GM12878 (cell line): ENCODE measurements at regions not wholly inside any gene's neighbourhood (a gene's known extent, or its start where the extent isn't known, plus 50 kb on each side); places are given as distances from the start of the nearest gene placed in this dataset.

Experiments used
- BMI1 ChIP-seq: fragments of 450-650 bp; IDR thresholded peaks from 2 replicates; pipeline ENCODE4 v1.6.1; 2016; ENCODE audit warnings: mild to moderate bottlenecking, moderate library complexity, borderline replicate concordance
- GABPA ChIP-seq: IDR thresholded peaks from 2 replicates; pipeline ENCODE4 v1.6.1; 2014; ENCODE audit warnings: antibody characterized with exemption, low read depth, mild to moderate bottlenecking, inconsistent platforms
- NRF1 ChIP-seq: conservative IDR thresholded peaks from 2 replicates; pipeline ENCODE4 v1.6.1; 2011; ENCODE audit warnings: mild to moderate bottlenecking, low read depth, low read length, improper control_type of control experiment
- STAT1 ChIP-seq: fragments of 450-650 bp; conservative IDR thresholded peaks from 2 replicates; pipeline ENCODE4 v1.6.1; 2014; ENCODE audit warnings: antibody characterized with exemption, mild to moderate bottlenecking

DNA sequence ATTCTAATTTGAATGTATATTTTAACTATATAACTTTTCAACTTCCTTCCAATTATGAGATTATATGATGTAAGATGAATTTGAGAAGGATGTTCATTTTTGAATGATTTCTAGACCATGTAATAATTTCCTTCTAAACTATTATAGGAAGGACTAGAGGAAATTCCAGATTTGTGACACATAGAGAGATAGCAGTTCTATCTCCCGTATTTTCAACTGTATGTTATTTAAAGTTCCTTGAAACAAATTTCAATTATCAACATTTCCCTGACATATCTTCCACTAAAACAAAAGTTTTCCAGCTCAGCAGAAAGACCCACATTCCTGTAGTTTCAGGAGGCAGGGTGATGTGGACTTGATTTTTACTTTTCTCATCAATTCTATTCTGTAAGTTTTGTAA, 396.7 kb upstream of the C1orf87 start:
- TF ChIP-seq NRF1 (no peak), BMI1 (no peak), GABPA (no peak), STAT1 (no peak)
